A549 (cell line): ENCODE measurements at regions not wholly inside any gene's neighbourhood (a gene's known extent, or its start where the extent isn't known, plus 50 kb on each side); places are given as distances from the start of the nearest gene placed in this dataset.
A peak's percentile ranks its signal among the peaks of the same experiment; 100 is the strongest.

ENCODE experiments used
- FOSL2 ChIP-seq, 2 experiments: fragments of 450-650 bp in 1 of 2; fragments of >200 bp in 1 of 2; sonication (Bioruptor Twin) in 1 of 2; formaldehyde crosslinking; IDR thresholded peaks; 2 replicates each; pipeline versions ENCODE4 v1.5.0 to v1.6.1; 2016 to 2020; ENCODE audit warnings: mild to moderate bottlenecking in 1 of 2, moderate library complexity in 1 of 2
- HEYL ChIP-seq: fragments of 250-450 bp; sonication (Bioruptor Pico); IDR thresholded peaks from 2 replicates; pipeline ENCODE4 v1.8.0; 2021; ENCODE audit warnings: mild to moderate bottlenecking, moderate library complexity
- HOXA7 ChIP-seq: fragments of 250-450 bp; sonication (Bioruptor Pico); IDR thresholded peaks from 2 replicates; pipeline ENCODE4 v1.5.0; 2020; ENCODE audit warnings: mild to moderate bottlenecking, moderate library complexity
- MAZ ChIP-seq: fragments of 150-350 bp; IDR thresholded peaks from 2 replicates; pipeline ENCODE4 v1.6.1; 2014; ENCODE audit warnings: antibody characterized with exemption, low read depth, low read length, borderline replicate concordance
- MYC ChIP-seq: IDR thresholded peaks from 2 replicates; pipeline ENCODE4 v1.6.1; 2012; ENCODE audit warnings: mild to moderate bottlenecking, inconsistent platforms, low read length, improper control_type of control experiment, borderline replicate concordance
- POLR2A ChIP-seq: IDR thresholded peaks from 2 replicates; pipeline ENCODE4 v1.6.1; 2012; ENCODE audit warnings: mild to moderate bottlenecking, low read length
- RCOR1 ChIP-seq: fragments of 150-350 bp; IDR thresholded peaks from 2 replicates; pipeline ENCODE4 v1.6.1; 2014; ENCODE audit warnings: antibody characterized with exemption, low read length, low read depth
- ZFP36 ChIP-seq: fragments of 450-650 bp; IDR thresholded peaks from 2 replicates; pipeline ENCODE4 v1.6.1; 2014; ENCODE audit warnings: borderline replicate concordance; ENCODE audit not compliant: partially characterized antibody
- TF ChIP-seq, protein P1 (sequence below): fragments of >200 bp; sonication (Bioruptor Twin); formaldehyde crosslinking; IDR thresholded peaks from 3 replicates; pipeline ENCODE4 v1.5.1; 2016
- TF ChIP-seq, protein P2 (sequence below): IDR thresholded peaks from 2 replicates; pipeline ENCODE4 v1.6.1; 2012
- TF ChIP-seq, protein P3 (sequence below): fragments of 450-650 bp; IDR thresholded peaks from 2 replicates; pipeline ENCODE4 v1.6.1; 2014; ENCODE audit warnings: antibody characterized with exemption
- TF ChIP-seq, protein P4 (sequence below): fragments of >200 bp; sonication (Bioruptor Twin); formaldehyde crosslinking; IDR thresholded peaks from 2 replicates; pipeline ENCODE4 v1.6.1; 2016
- TF ChIP-seq, protein P5 (sequence below): fragments of 200-600 bp; sonication (generic); IDR thresholded peaks from 2 replicates; pipeline ENCODE4 v1.6.1; 2016; ENCODE audit warnings: antibody characterized with exemption, mild to moderate bottlenecking, moderate library complexity

DNA sequence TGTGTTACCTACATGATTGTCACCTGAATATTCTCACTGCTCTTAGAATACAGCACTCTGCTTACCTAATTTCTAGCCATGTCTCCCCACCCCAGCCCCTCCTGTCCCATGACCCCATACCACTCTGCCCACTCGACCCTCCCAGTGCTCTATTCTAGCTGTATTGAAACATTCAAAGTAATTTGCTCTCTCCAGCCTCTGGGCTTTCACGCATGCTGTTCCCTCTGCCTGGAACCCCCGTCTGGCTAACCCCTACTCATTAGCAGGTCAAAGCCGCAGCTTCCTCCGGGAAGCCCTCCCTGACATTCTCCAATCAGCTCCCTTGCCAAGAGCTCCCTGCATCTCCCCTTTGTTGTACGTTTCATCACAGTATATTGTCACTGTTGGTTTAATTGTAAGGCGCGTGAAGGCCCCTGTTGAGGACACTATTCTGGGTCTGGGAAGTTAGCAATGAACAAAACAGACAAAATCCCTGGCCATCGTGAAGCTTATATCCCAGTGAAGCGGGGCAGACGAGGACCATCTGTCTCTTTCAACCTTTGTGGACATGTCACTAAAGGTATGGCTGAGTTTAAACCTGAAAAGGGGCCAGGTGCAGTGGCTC lies 72.3 kb upstream of the LHX1 start:
- TF ChIP-seq, protein P1, sequence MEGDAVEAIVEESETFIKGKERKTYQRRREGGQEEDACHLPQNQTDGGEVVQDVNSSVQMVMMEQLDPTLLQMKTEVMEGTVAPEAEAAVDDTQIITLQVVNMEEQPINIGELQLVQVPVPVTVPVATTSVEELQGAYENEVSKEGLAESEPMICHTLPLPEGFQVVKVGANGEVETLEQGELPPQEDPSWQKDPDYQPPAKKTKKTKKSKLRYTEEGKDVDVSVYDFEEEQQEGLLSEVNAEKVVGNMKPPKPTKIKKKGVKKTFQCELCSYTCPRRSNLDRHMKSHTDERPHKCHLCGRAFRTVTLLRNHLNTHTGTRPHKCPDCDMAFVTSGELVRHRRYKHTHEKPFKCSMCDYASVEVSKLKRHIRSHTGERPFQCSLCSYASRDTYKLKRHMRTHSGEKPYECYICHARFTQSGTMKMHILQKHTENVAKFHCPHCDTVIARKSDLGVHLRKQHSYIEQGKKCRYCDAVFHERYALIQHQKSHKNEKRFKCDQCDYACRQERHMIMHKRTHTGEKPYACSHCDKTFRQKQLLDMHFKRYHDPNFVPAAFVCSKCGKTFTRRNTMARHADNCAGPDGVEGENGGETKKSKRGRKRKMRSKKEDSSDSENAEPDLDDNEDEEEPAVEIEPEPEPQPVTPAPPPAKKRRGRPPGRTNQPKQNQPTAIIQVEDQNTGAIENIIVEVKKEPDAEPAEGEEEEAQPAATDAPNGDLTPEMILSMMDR: no peak
- no peak for TF ChIP-seq RCOR1
- no peak for TF ChIP-seq POLR2A
- TF ChIP-seq, protein P2, sequence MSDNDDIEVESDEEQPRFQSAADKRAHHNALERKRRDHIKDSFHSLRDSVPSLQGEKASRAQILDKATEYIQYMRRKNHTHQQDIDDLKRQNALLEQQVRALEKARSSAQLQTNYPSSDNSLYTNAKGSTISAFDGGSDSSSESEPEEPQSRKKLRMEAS: no peak
- TF ChIP-seq, protein P3, sequence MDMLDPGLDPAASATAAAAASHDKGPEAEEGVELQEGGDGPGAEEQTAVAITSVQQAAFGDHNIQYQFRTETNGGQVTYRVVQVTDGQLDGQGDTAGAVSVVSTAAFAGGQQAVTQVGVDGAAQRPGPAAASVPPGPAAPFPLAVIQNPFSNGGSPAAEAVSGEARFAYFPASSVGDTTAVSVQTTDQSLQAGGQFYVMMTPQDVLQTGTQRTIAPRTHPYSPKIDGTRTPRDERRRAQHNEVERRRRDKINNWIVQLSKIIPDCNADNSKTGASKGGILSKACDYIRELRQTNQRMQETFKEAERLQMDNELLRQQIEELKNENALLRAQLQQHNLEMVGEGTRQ: no peak
- TF ChIP-seq HOXA7 (CRISPR knock-in tag): no peak
- TF ChIP-seq, protein P4, sequence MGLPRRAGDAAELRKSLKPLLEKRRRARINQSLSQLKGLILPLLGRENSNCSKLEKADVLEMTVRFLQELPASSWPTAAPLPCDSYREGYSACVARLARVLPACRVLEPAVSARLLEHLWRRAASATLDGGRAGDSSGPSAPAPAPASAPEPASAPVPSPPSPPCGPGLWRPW: no peak
- no peak for TF ChIP-seq HEYL (CRISPR knock-in tag)
- no peak for TF ChIP-seq FOSL2 (IDR thresholded peaks at IDR 0.05)
- TF ChIP-seq FOSL2 (CRISPR knock-in tag; IDR thresholded peaks at IDR 0.05): no peak
- TF ChIP-seq ZFP36: peak; percentile 20
- no peak for TF ChIP-seq MAZ
- no peak for TF ChIP-seq MYC
- TF ChIP-seq, protein P5, sequence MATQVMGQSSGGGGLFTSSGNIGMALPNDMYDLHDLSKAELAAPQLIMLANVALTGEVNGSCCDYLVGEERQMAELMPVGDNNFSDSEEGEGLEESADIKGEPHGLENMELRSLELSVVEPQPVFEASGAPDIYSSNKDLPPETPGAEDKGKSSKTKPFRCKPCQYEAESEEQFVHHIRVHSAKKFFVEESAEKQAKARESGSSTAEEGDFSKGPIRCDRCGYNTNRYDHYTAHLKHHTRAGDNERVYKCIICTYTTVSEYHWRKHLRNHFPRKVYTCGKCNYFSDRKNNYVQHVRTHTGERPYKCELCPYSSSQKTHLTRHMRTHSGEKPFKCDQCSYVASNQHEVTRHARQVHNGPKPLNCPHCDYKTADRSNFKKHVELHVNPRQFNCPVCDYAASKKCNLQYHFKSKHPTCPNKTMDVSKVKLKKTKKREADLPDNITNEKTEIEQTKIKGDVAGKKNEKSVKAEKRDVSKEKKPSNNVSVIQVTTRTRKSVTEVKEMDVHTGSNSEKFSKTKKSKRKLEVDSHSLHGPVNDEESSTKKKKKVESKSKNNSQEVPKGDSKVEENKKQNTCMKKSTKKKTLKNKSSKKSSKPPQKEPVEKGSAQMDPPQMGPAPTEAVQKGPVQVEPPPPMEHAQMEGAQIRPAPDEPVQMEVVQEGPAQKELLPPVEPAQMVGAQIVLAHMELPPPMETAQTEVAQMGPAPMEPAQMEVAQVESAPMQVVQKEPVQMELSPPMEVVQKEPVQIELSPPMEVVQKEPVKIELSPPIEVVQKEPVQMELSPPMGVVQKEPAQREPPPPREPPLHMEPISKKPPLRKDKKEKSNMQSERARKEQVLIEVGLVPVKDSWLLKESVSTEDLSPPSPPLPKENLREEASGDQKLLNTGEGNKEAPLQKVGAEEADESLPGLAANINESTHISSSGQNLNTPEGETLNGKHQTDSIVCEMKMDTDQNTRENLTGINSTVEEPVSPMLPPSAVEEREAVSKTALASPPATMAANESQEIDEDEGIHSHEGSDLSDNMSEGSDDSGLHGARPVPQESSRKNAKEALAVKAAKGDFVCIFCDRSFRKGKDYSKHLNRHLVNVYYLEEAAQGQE: no peak
